ENCODE measurements at regions not wholly inside any gene's neighbourhood (a gene's known extent, or its start where the extent isn't known, plus 50 kb on each side); places are given as distances from the start of the nearest gene placed in this dataset.

DNA sequence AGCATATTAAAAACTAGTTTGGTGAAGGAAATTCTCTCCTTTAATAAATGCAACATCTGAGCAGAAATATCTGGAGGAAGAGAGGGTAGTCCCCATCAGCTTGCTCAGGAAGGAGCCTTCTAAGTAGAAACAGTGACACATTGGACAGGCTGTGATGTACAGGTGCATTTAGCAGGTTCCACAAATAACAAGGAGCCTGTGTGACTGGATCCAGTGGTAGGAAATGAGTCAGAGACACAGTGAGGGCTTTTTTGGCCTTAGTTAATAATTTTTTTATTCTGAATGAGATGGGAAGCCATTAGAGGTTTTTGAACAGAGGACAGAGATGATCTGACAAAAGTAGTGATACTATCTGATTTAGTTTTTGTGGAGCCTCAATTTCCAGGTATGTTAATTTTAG lies 738.9 kb upstream of the PTBP2 start:
- Mint-ChIP-seq H3K9me3 (peaks cover 6% of the 10 kb centered on the region), H3K4me3 (no peak overlapping the region), H3K27ac (no peak overlapping the region), H3K27me3 (no peaks in the 10 kb centered on the region), H3K4me1 (no peaks in the 10 kb centered on the region), H3K36me3 (no peaks in the 10 kb centered on the region)

- no peak overlapping the region for H3K4me3 Mint-ChIP-seq
- H3K36me3 Mint-ChIP-seq, result no peaks in the 10 kb centered on the region
- peaks cover 6% of the 10 kb centered on the region for H3K9me3 Mint-ChIP-seq
- H3K27ac Mint-ChIP-seq, result no peak overlapping the region
- no peaks in the 10 kb centered on the region for H3K27me3 Mint-ChIP-seq
- H3K4me1 Mint-ChIP-seq, result no peaks in the 10 kb centered on the region
These were observed 737.8 kb upstream of the PTBP2 start for GRCh38 chr1:95983831-95984230.

GRCh38 chr1:95984798-95985374 lies 736.7 kb upstream of the PTBP2 start:
- H3K36me3 Mint-ChIP-seq, result no peaks in the 10 kb centered on the region
- no peaks in the 10 kb centered on the region for H3K4me1 Mint-ChIP-seq
- H3K27me3 Mint-ChIP-seq, result no peaks in the 10 kb centered on the region
- no peak overlapping the region for H3K27ac Mint-ChIP-seq
- H3K4me3 Mint-ChIP-seq, result no peak overlapping the region
- H3K9me3 Mint-ChIP-seq, result peaks cover 2% of the 10 kb centered on the region

DNA sequence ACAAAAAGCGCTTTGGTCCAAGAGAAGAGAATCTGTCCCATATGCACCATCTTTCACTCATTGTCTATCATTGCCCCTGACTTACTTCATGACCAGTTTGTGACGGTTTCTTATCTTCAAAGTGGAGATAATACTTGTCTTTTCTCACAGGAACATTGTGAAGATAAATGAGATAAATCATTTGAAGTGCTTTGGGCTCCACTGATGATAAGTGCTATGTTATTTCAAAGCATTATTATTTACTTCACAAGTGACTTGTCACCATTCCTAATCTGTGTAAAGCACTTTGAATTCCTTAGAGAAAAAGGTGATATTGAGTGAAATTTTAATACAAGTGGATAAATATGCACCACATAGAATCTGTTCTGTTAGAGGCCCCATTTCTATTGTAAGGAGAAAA lies 731.6 kb upstream of the PTBP2 start:
- no peaks in the 10 kb centered on the region for H3K36me3 Mint-ChIP-seq
- H3K9me3 Mint-ChIP-seq, result no peaks in the 10 kb centered on the region
- H3K27me3 Mint-ChIP-seq, result no peaks in the 10 kb centered on the region
- H3K4me3 Mint-ChIP-seq, result no peak overlapping the region
- H3K4me1 Mint-ChIP-seq, result no peaks in the 10 kb centered on the region
- H3K27ac Mint-ChIP-seq, result no peak overlapping the region

DNA sequence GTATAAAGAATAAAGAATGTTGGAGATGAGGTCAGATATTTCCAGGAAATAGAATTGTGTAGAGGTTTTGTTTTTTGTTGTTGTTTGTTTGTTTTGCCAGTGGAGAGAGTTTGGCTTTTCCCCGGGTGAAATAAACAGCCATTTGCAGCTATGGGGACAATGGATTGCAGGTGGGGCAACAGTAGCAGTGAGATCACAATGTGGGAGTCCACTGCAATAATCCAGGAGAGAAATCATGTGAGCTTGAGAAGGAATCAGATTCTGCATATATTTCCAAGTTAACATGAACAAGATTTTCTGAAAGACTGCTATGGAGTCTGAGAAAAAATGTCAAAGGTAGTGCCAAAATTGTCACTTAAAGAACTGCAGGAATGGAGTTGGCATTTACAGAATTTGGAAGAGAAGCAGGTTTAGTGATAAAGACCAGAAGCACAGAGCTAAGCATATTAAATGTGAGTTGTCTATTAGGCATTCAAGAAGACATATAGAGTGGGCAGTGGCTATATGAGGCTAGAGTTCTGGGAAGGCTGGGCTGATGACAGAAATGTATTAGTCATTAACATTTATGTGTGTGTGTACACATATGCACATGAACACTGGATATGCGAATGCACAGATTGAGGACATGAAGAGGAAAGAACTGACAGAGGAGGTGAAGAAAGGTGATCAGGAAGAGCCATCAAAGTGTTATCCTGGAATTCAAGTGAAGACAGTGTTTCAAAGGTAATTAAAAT lies 729.6 kb upstream of the PTBP2 start:
- H3K36me3 Mint-ChIP-seq, result no peaks in the 10 kb centered on the region
- H3K27ac Mint-ChIP-seq, result no peak overlapping the region
- no peak overlapping the region for H3K4me3 Mint-ChIP-seq
- H3K27me3 Mint-ChIP-seq, result no peaks in the 10 kb centered on the region
- no peaks in the 10 kb centered on the region for H3K4me1 Mint-ChIP-seq
- H3K9me3 Mint-ChIP-seq, result no peaks in the 10 kb centered on the region

DNA sequence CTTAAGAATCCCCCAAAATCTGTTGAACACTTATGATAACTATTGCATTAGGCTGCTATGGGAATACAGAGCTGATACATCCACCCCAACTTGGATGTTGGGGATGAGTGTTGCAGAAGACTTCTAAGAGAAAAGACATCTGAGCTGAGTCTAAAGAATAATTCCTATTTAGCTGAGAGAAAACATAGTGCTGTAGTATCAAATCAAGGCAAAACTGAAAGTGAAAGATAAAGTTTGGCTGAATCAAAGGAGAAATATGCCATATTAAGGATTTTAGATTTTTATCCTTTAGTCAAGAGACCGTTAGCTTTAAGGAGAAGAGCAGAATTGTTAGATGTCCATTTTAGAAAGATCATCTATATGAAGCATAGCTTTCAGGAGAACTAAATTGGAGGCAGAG lies 726.9 kb upstream of the PTBP2 start:
- Mint-ChIP-seq H3K27me3 (no peaks in the 10 kb centered on the region), H3K4me3 (no peak overlapping the region), H3K27ac (no peak overlapping the region), H3K4me1 (no peaks in the 10 kb centered on the region), H3K36me3 (no peaks in the 10 kb centered on the region), H3K9me3 (no peaks in the 10 kb centered on the region)

GRCh38 chr1:96002201-96002600 lies 719.4 kb upstream of the PTBP2 start:
- no peaks in the 10 kb centered on the region for H3K27me3 Mint-ChIP-seq
- no peaks in the 10 kb centered on the region for H3K36me3 Mint-ChIP-seq
- peaks cover 4% of the 10 kb centered on the region for H3K9me3 Mint-ChIP-seq
- no peaks in the 10 kb centered on the region for H3K4me1 Mint-ChIP-seq
- no peak overlapping the region for H3K27ac Mint-ChIP-seq
- H3K4me3 Mint-ChIP-seq, result no peak overlapping the region

- no peak overlapping the region for H3K27ac Mint-ChIP-seq
- H3K4me1 Mint-ChIP-seq, result no peaks in the 10 kb centered on the region
- no peak overlapping the region for H3K4me3 Mint-ChIP-seq
- peaks cover 4% of the 10 kb centered on the region for H3K9me3 Mint-ChIP-seq
- no peaks in the 10 kb centered on the region for H3K36me3 Mint-ChIP-seq
- H3K27me3 Mint-ChIP-seq, result no peaks in the 10 kb centered on the region
These were observed 718.3 kb upstream of the PTBP2 start for GRCh38 chr1:96002969-96003964.

GRCh38 chr1:96009831-96010434 lies 711.7 kb upstream of the PTBP2 start:
- Mint-ChIP-seq H3K4me1 (no peaks in the 10 kb centered on the region), H3K27ac (no peak overlapping the region), H3K4me3 (no peak overlapping the region), H3K9me3 (peaks cover 12% of the 10 kb centered on the region), H3K36me3 (no peaks in the 10 kb centered on the region), H3K27me3 (no peaks in the 10 kb centered on the region)

- Mint-ChIP-seq H3K4me3 (no peak overlapping the region), H3K27ac (no peak overlapping the region), H3K36me3 (no peaks in the 10 kb centered on the region), H3K27me3 (no peaks in the 10 kb centered on the region), H3K4me1 (no peaks in the 10 kb centered on the region), H3K9me3 (peaks cover 10% of the 10 kb centered on the region)
These were observed 710.0 kb upstream of the PTBP2 start for GRCh38 chr1:96011606-96012005.

GRCh38 chr1:96016219-96016618 lies 705.4 kb upstream of the PTBP2 start:
- Mint-ChIP-seq H3K27me3 (no peaks in the 10 kb centered on the region), H3K36me3 (no peaks in the 10 kb centered on the region), H3K27ac (no peak overlapping the region), H3K9me3 (peaks cover 10% of the 10 kb centered on the region), H3K4me1 (no peaks in the 10 kb centered on the region), H3K4me3 (no peak overlapping the region)

DNA sequence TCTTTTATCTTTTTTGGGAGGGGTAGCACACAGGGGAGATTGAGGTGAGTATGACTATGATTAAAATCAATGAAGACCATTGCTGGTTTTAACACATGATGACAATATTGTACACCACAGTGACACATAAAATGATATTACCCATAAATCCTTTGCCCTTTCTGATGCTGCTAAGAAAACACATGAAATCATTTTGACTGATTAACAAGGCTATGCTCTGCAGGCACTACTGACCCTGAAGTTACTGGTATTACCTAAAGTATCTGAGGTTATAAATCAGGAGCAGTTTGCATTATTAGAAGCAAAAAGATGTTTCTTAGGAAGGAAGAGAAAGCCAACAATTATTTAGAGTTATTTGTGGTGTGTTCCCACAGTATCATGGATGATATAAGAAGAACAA lies 701.2 kb upstream of the PTBP2 start:
- no peak overlapping the region for H3K27ac Mint-ChIP-seq
- no peaks in the 10 kb centered on the region for H3K9me3 Mint-ChIP-seq
- H3K4me1 Mint-ChIP-seq, result no peaks in the 10 kb centered on the region
- H3K36me3 Mint-ChIP-seq, result no peaks in the 10 kb centered on the region
- no peaks in the 10 kb centered on the region for H3K27me3 Mint-ChIP-seq
- no peak overlapping the region for H3K4me3 Mint-ChIP-seq

DNA sequence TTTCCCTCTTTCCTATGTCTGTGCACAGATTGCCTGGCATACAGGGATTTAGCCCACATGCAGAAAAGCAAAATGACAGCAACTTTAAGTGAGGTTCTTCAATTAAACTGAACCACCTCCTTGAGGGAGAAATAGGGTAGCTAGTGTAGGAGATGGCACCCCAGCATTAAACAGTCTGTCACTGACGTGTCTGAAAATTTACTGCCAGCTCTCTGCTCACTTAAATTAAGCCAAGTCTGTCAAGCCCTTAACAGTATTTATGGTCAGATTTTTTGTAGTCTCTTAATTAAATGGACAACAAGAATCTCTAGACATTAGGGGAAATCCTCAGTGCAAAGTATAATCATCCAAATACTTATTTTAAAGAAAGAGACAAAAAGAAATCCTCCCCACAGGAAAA lies 696.5 kb upstream of the PTBP2 start:
- Mint-ChIP-seq H3K27me3 (no peaks in the 10 kb centered on the region), H3K9me3 (no peaks in the 10 kb centered on the region), H3K4me1 (no peaks in the 10 kb centered on the region), H3K4me3 (no peak overlapping the region), H3K36me3 (no peaks in the 10 kb centered on the region), H3K27ac (no peak overlapping the region)

- H3K36me3 Mint-ChIP-seq, result no peaks in the 10 kb centered on the region
- no peaks in the 10 kb centered on the region for H3K4me1 Mint-ChIP-seq
- no peak overlapping the region for H3K27ac Mint-ChIP-seq
- no peaks in the 10 kb centered on the region for H3K27me3 Mint-ChIP-seq
- H3K4me3 Mint-ChIP-seq, result no peak overlapping the region
- peaks cover 7% of the 10 kb centered on the region for H3K9me3 Mint-ChIP-seq
These were observed 693.5 kb upstream of the PTBP2 start for GRCh38 chr1:96028071-96028470.

GRCh38 chr1:96030312-96030711 lies 691.3 kb upstream of the PTBP2 start:
- H3K27ac Mint-ChIP-seq, result no peak overlapping the region
- H3K9me3 Mint-ChIP-seq, result peaks cover 7% of the 10 kb centered on the region
- no peak overlapping the region for H3K4me3 Mint-ChIP-seq
- H3K4me1 Mint-ChIP-seq, result no peaks in the 10 kb centered on the region
- H3K27me3 Mint-ChIP-seq, result no peaks in the 10 kb centered on the region
- no peaks in the 10 kb centered on the region for H3K36me3 Mint-ChIP-seq

DNA sequence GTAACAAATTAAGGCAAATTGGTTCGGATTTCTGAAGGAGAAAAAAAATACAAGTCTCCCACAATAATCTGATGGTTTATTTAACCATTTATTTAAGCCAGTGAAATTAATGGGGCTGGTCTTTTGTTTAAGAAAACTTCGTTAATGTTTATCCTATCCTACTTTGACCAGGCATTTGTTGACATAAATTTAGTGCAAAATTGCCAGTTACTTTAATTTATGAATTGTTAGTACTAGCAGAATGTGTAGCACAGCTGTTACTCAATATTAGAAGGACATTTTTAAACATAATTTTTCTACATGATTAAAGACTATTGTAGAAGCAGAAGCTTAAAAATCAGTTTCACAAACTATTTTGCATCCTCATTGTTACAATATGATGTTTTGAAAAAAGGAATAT lies 687.6 kb upstream of the PTBP2 start:
- Mint-ChIP-seq H3K27me3 (no peaks in the 10 kb centered on the region), H3K36me3 (no peaks in the 10 kb centered on the region), H3K9me3 (peaks cover 7% of the 10 kb centered on the region), H3K4me3 (no peak overlapping the region), H3K4me1 (no peaks in the 10 kb centered on the region), H3K27ac (no peak overlapping the region)
